ENCODE measurements at regions not wholly inside any gene's neighbourhood (a gene's known extent, or its start where the extent isn't known, plus 50 kb on each side); places are given as distances from the start of the nearest gene placed in this dataset.

DNA sequence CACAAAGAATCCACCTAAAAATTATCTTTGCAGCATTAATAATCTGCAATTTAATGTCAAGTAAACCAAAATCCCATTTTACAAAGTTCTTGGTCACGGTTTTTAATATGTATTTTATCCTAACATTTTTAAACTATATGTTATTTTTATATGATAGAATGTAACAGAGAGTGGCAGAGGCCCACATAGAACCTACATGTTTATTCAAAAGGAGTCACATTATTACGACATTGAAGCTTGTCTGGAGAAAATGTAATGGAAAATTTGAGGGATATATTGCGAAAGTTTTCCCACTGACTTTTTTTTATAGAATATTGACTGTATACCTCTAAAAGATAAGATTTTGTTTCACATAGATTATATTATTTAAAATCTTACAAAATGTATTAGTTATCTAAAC lies 89.7 kb upstream of the COL3A1 start:
- no peak for TF ChIP-seq POLR2A (IDR thresholded peaks at IDR 0.05)
- TF ChIP-seq, protein P1, sequence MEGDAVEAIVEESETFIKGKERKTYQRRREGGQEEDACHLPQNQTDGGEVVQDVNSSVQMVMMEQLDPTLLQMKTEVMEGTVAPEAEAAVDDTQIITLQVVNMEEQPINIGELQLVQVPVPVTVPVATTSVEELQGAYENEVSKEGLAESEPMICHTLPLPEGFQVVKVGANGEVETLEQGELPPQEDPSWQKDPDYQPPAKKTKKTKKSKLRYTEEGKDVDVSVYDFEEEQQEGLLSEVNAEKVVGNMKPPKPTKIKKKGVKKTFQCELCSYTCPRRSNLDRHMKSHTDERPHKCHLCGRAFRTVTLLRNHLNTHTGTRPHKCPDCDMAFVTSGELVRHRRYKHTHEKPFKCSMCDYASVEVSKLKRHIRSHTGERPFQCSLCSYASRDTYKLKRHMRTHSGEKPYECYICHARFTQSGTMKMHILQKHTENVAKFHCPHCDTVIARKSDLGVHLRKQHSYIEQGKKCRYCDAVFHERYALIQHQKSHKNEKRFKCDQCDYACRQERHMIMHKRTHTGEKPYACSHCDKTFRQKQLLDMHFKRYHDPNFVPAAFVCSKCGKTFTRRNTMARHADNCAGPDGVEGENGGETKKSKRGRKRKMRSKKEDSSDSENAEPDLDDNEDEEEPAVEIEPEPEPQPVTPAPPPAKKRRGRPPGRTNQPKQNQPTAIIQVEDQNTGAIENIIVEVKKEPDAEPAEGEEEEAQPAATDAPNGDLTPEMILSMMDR (IDR thresholded peaks at IDR 0.05), result no peak

All from ovary (tissue), 3 donors.